ENCODE measurements at regions not wholly inside any gene's neighbourhood (a gene's known extent, or its start where the extent isn't known, plus 50 kb on each side); places are given as distances from the start of the nearest gene placed in this dataset.

DNA sequence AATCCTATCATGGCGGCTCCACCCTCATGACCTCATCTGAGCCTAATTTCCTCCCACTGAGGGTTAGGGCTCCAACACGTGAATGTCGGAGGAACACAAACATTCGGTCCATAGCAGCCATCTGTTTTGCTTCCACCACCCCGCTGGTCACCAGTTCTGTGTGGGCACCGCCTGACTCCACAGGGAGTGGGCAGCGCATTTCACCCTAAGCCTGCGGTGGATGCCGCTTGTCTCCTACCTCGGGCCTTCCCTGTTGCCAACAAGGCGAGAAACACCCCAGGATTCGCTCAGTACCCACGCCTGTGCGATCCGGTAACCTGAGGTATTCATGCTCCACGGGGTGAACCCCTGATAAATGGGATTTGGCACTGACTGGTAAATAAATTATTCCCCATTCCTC lies 95.2 kb upstream of the PPP2R5C start:
- intact Hi-C loops (cut with micrococcal nuclease; ENCODE audit: unreplicated experiment) (no loop called here), in situ Hi-C loops (cut with MboI) (no loop called here)
- WGBS (ENCODE audit: insufficient coverage, insufficient replicate concordance, low lambda C conversion rate, missing lambda C conversion rate), result 57% methylated on average over 16 of the region's 16 CpGs
- ChIA-PET SMC1A (ENCODE audit: uncharacterized antibody, unreplicated experiment) (no interaction called here), RAD21 (ENCODE audit: unreplicated experiment) (no interaction called here), CTCF (no interaction called here), POLR2A (no interaction called here)
- no peaks in the 10 kb centered on the region for H4K20me1 ChIP-seq (ENCODE audit: control insufficient read depth, insufficient read depth)
- no peaks in the 10 kb centered on the region for H3K36me3 ChIP-seq (ENCODE audit: control insufficient read depth in 2 of 2, insufficient read depth in 2 of 2, low read length in 1 of 2)
- DNase-seq (ENCODE audit: low read depth, low spot score) (no peak), ATAC-seq (no peak), FAIRE-seq (no peak)
- no peaks in the 10 kb centered on the region for H3K27me3 ChIP-seq (replicated peaks in 1 of 2; ENCODE audit: control insufficient read depth in 2 of 2, insufficient read depth in 2 of 2, low read length in 1 of 2)
- no peak overlapping the region for H3K4me3 ChIP-seq
- no peaks in the 10 kb centered on the region for H3K79me2 ChIP-seq (ENCODE audit: control insufficient read depth, insufficient read depth, low read length)
- no peaks in the 10 kb centered on the region for H3K4me1 ChIP-seq (ENCODE audit: control insufficient read depth, insufficient read depth, low read length)
- H3K9ac ChIP-seq (ENCODE audit: control insufficient read depth, insufficient read depth, low read length), result no peak overlapping the region
- H3K4me2 ChIP-seq (ENCODE audit: control insufficient read depth, insufficient read depth), result no peak overlapping the region
- BruUV-seq (replicated peaks), result no TSS peak
- no peak overlapping the region for H2AFZ ChIP-seq (ENCODE audit: control insufficient read depth, low read depth, low read length)
- H3K9me3 ChIP-seq (replicated peaks; ENCODE audit: control insufficient read depth, insufficient read depth, low read length), result no peaks in the 10 kb centered on the region; the same call in 2 of the 3 replicates
- TF ChIP-seq SUZ12 (IDR thresholded peaks at IDR 0.05; ENCODE audit: unreplicated experiment) (no peak), FOXM1 (IDR thresholded peaks at IDR 0.05; ENCODE audit: low read depth, low read length) (no peak), PML (IDR thresholded peaks at IDR 0.05; ENCODE audit: low read length) (no peak), RAD21 (IDR thresholded peaks at IDR 0.05; ENCODE audit: insufficient read depth, low read depth, low read length) (no peak), NR2C1 (IDR thresholded peaks at IDR 0.05) (no peak), SMC3 (IDR thresholded peaks at IDR 0.05; ENCODE audit: borderline replicate concordance, low read length) (no peak), ETV6 (conservative IDR thresholded peaks at IDR 0.05 in 1 of 2, IDR thresholded peaks at IDR 0.05 in 1 of 2; ENCODE audit: borderline replicate concordance in 1 of 2, low read depth in 1 of 2) (no peak), CREM (IDR thresholded peaks at IDR 0.05; ENCODE audit: low read depth) (no peak), PAX5 (IDR thresholded peaks at IDR 0.05; ENCODE audit: borderline replicate concordance, low read depth, low read length) (no peak)
- TF ChIP-seq, protein P1, sequence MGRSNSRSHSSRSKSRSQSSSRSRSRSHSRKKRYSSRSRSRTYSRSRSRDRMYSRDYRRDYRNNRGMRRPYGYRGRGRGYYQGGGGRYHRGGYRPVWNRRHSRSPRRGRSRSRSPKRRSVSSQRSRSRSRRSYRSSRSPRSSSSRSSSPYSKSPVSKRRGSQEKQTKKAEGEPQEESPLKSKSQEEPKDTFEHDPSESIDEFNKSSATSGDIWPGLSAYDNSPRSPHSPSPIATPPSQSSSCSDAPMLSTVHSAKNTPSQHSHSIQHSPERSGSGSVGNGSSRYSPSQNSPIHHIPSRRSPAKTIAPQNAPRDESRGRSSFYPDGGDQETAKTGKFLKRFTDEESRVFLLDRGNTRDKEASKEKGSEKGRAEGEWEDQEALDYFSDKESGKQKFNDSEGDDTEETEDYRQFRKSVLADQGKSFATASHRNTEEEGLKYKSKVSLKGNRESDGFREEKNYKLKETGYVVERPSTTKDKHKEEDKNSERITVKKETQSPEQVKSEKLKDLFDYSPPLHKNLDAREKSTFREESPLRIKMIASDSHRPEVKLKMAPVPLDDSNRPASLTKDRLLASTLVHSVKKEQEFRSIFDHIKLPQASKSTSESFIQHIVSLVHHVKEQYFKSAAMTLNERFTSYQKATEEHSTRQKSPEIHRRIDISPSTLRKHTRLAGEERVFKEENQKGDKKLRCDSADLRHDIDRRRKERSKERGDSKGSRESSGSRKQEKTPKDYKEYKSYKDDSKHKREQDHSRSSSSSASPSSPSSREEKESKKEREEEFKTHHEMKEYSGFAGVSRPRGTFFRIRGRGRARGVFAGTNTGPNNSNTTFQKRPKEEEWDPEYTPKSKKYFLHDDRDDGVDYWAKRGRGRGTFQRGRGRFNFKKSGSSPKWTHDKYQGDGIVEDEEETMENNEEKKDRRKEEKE (IDR thresholded peaks at IDR 0.05), result no peak
- TF ChIP-seq, protein P2, sequence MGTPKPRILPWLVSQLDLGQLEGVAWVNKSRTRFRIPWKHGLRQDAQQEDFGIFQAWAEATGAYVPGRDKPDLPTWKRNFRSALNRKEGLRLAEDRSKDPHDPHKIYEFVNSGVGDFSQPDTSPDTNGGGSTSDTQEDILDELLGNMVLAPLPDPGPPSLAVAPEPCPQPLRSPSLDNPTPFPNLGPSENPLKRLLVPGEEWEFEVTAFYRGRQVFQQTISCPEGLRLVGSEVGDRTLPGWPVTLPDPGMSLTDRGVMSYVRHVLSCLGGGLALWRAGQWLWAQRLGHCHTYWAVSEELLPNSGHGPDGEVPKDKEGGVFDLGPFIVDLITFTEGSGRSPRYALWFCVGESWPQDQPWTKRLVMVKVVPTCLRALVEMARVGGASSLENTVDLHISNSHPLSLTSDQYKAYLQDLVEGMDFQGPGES (IDR thresholded peaks at IDR 0.05), result no peak
- H3K27ac ChIP-seq (ENCODE audit: control insufficient read depth, insufficient read depth), result no peak overlapping the region

Data from GM12878 (cell line).